ENCODE measurements at regions not wholly inside any gene's neighbourhood (a gene's known extent, or its start where the extent isn't known, plus 50 kb on each side); places are given as distances from the start of the nearest gene placed in this dataset.

DNA sequence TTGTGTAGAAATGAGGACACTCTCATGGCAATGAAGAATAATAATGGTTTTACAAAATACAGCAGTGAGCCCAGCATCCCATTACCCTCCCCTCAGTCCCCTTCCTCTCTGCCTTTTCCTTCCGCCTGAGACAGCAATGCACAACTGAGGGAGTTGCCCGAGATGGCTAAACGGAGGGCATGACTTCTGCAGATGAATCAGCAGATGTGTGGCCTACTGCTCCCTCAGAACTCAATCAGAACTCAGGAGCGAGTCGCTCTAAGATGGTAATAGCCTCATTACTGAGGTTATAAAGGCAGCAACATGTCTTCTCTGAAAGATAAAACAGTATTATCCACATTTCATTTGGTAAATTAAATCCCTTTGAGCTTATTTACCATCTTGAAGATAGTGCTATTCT is 326.6 kb downstream of the ENC1 start:
- Histone ChIP-seq H3K4me1 (ENCODE audit: low read depth) (peaks cover 6% of the 10 kb centered on the region), H3K36me3 (no peaks in the 10 kb centered on the region), H3K4me3 (no peak overlapping the region), H3K9me3 (ENCODE audit: low read depth) (no peaks in the 10 kb centered on the region), H3K27ac (no peak overlapping the region), H3K27me3 (no peaks in the 10 kb centered on the region)
- DNase-seq (ENCODE audit: low read depth in 1 of 2, low spot score in 1 of 2): no peak
- TF ChIP-seq, protein P1, sequence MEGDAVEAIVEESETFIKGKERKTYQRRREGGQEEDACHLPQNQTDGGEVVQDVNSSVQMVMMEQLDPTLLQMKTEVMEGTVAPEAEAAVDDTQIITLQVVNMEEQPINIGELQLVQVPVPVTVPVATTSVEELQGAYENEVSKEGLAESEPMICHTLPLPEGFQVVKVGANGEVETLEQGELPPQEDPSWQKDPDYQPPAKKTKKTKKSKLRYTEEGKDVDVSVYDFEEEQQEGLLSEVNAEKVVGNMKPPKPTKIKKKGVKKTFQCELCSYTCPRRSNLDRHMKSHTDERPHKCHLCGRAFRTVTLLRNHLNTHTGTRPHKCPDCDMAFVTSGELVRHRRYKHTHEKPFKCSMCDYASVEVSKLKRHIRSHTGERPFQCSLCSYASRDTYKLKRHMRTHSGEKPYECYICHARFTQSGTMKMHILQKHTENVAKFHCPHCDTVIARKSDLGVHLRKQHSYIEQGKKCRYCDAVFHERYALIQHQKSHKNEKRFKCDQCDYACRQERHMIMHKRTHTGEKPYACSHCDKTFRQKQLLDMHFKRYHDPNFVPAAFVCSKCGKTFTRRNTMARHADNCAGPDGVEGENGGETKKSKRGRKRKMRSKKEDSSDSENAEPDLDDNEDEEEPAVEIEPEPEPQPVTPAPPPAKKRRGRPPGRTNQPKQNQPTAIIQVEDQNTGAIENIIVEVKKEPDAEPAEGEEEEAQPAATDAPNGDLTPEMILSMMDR (IDR thresholded peaks at IDR 0.05; ENCODE audit: low read depth, low read length): no peak

DNA sequence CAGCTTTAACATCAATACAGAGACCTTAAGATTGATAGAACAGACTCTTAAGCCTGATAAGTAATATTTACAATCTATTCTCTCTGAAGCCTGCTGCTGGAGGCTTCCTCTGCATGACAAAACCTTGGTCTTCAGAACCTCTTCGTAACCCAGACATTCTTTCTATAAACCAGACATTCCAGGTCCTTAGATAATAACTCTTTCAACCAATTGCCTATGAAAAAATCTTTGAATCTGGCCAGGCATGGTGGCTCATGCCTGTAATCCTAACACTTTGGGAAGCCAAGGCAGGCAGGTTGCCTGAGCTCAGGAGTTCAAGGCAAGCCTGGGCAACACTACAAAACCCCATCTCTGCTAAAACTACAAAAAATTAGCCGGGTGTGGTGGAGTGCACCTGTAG is 327.8 kb downstream of the ENC1 start:
- no peaks in the 10 kb centered on the region for H3K9me3 ChIP-seq (ENCODE audit: low read depth)
- TF ChIP-seq, protein P1 (IDR thresholded peaks at IDR 0.05; ENCODE audit: low read depth, low read length): no peak
- no peaks in the 10 kb centered on the region for H3K36me3 ChIP-seq
- peaks cover 6% of the 10 kb centered on the region for H3K4me1 ChIP-seq (ENCODE audit: low read depth)
- no peak for DNase-seq (ENCODE audit: low read depth in 1 of 2, low spot score in 1 of 2)
- H3K27me3 ChIP-seq: no peaks in the 10 kb centered on the region
- H3K27ac ChIP-seq: no peak overlapping the region
- no peak overlapping the region for H3K4me3 ChIP-seq

DNA sequence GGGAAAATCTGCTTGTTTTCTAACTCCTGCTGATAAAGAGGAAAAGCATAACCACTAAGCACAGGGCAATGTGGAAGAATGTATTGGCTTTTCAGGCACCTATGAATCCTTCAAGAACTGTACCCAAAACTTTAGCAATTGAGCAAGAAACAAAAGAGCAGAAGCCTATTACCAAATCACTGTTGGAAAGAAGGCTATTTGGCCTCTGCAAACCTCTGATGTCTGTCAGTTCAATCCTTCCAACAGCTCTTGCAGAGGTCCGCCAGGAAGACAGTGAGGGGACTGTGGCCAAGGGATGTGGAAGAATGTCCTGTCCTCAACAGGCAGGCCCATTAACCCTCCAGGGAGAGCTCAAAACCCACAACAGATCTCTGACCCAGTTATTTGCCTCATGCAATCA is 328.6 kb downstream of the ENC1 start:
- no peaks in the 10 kb centered on the region for H3K27me3 ChIP-seq
- H3K27ac ChIP-seq: no peak overlapping the region
- no peaks in the 10 kb centered on the region for H3K9me3 ChIP-seq (ENCODE audit: low read depth)
- H3K36me3 ChIP-seq: no peaks in the 10 kb centered on the region
- peaks cover 6% of the 10 kb centered on the region for H3K4me1 ChIP-seq (ENCODE audit: low read depth)
- TF ChIP-seq, protein P1 (IDR thresholded peaks at IDR 0.05; ENCODE audit: low read depth, low read length): no peak
- H3K4me3 ChIP-seq: no peak overlapping the region
- peak in 1 of 2 donors; percentile 18 for DNase-seq (ENCODE audit: low read depth in 1 of 2, low spot score in 1 of 2)

DNA sequence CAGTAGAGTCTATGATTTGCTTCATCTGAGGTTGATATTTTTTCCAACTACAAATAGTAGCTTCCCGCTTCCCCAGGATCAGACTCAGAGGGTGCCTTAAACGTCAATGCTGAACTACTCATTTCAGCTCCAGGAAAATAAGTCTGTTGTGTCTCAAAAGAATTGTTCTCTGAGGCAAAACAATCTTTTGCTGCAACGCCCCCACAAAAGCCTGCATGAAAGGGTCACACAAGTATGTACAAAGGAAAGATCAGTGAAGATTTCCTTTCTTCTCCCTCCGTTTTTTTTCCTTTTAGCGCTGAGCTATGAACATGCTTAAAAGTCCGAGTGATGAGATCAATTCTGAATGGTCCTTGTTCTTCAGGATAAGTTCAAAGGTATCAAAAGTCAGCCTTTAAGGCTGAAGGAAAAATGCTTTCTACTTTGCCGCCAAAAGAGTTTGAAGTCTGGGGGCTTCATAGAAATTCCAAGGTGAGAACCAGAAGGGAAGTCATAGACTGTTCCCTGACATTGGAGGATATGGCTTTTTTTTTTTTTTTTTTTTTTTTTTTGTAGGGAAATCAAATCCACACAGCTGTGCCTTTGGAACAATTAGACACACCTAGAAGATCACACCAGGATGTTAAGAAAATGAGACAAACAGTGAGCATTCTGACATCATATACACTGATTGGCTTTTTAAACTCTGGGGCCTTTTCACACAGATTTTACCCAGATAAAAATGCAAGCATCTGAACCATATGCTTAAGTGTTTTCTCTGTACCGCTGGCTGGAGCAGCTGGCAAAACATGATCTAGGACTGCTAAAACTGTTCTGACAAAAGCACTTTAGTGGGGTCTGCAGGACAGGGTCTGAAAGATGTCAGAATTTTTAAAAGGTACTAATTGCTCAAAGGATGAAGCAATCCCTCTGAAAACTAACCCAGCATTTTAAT is 329.3 kb downstream of the ENC1 start:
- no peak for DNase-seq (ENCODE audit: low read depth in 1 of 2, low spot score in 1 of 2)
- Histone ChIP-seq H3K9me3 (ENCODE audit: low read depth) (no peaks in the 10 kb centered on the region), H3K4me3 (no peak overlapping the region), H3K4me1 (ENCODE audit: low read depth) (peaks cover 6% of the 10 kb centered on the region), H3K27ac (no peak overlapping the region), H3K36me3 (no peaks in the 10 kb centered on the region), H3K27me3 (no peaks in the 10 kb centered on the region)
- TF ChIP-seq, protein P1 (IDR thresholded peaks at IDR 0.05; ENCODE audit: low read depth, low read length): no peak

DNA sequence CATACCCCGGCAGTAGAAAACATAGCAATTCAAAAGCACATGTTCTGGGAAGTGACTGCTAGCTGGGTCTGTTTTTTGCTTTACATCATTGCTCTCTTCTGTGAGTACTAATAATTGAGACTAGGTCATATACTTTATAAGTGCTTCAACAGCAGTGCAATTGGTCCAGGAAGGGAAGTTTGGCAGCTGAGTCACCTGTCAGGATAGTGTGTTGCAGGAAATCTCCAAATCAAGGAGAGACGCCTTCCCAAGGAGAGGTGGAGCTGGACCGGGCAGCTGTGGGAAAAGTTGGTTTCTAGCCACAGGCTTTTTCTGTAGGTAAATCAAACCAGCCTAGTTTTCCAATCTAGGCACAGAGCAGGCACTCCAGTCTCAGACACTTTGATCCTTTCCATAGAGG is 330.1 kb downstream of the ENC1 start:
- Histone ChIP-seq H3K27ac (no peak overlapping the region), H3K4me1 (ENCODE audit: low read depth) (no peaks in the 10 kb centered on the region), H3K9me3 (ENCODE audit: low read depth) (no peaks in the 10 kb centered on the region), H3K4me3 (no peak overlapping the region), H3K27me3 (no peaks in the 10 kb centered on the region), H3K36me3 (no peaks in the 10 kb centered on the region)
- no peak for DNase-seq (ENCODE audit: low read depth in 1 of 2, low spot score in 1 of 2)
- TF ChIP-seq, protein P1 (IDR thresholded peaks at IDR 0.05; ENCODE audit: low read depth, low read length): no peak

All from cardiac muscle cell (in vitro differentiated cells and primary cell).